Embryonic facial prominence (tissue), 1 donor: ENCODE measurements at regions not wholly inside any gene's neighbourhood (a gene's known extent, or its start where the extent isn't known, plus 50 kb on each side); places are given as distances from the start of the nearest gene placed in this dataset.

Experiments used
- DNase-seq: peaks from one replicate; pipeline ENCODE4 v3.0.0-alpha.2; 2016; ENCODE audit errors: extremely low spot score

DNA sequence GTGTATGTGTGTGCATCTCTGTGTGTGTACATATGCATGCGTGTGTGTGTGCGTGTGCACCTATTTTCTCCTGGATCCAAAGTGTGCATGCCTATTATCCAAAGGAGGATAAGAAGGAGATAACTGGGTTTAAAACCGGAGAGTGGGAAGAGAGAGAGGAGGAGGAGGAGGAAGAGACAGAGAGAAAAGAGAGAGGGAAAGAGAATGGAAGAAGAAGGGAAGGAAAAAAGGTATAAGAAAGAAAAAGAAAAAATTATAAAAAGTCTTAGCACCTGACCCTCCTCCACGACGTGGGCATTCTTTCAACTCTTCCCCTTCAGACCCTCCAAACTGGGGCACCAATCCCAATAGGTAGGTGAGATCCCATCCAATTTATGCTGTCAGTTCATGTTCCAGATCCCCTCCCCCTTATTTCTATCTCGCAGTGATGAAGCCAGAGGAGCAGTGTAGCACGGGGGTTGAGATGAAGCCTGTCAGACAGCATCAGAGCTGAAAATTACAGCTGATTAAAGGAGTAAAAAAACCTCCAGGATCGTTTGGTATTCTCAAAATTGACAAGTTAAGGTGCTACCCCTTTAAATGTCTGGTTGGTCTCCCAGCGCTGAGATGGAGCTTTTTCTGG, 386.7 kb upstream of the ATP5MC3 start:
- DNase-seq = no peak

DNA sequence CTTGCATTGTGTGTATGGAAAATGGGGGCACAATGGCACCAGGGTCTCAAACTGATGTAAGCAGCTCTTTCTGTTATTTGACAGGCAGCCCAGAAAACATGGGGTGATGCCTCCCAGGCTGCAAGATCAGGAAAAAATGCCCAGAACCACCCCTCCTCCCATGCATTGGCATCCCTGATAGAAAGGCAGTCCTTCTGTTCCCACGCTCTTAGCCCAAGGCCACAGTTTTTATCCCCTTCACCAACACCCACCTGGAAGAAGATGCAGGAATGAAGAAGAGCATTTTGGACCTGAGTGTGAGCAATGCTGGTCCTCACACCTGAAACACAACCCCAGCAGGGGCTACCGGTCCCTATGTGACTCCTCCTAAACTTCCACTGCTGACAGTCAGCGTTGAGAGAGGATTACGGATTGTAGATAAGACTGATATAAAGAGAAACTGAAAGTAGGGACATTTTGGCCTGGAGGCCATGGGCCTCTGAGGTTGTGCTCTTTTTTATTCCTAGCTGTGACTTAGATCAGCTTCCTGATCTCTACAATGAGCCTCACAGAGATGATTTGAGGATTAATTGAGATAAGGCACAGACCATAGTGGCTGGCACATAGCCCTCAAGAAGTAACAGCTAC, 386.0 kb upstream of the ATP5MC3 start:
- no peak for DNase-seq

DNA sequence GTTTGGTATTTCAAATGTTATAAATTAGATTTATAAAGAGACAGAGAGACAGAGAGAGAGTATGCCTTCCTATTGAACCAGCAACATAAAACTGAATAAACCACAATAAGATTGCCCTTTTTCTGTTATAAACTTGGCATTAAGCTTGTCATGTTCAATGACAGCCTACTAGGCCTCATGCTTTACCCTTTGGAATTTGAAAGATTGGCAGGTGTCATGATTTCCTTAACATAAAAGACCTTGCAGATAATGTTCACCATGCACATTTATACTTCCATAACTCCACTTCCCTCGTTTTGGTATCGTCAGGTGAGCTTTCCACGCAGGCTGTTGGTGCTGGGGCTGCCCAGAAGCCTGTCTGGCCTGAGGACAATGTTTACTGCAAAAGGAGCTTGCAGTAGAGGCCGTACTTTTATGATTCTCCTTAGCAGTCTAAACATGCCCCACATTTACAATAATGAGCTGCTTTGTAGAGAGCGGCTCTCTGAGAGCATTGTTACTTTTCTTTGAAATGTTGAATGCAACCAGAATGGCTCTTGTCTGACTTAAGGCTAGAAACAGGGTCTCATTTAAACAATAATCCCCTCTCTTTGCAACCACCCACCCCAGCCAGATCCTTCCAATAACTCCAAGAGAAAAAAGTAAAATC, 379.1 kb upstream of the ATP5MC3 start:
- DNase-seq = no peak

DNA sequence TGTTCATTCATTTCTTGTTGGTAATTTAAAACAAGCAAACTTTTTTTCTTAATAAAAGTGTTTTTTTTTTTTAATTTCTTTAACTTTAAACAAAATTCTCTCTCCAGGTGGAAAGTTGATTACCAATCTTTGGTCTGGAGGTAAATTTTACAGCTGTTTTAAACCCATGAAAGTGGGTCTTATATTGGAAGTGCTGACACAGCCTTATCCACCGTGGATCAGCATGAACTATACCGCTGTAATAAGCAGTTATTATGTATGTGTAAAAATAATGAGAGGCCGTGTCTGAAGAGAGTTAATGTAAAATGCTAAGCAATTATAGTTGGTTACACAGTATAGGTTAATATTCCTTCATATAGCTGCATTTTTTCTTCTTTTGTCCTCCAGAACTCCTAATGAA, 378.1 kb upstream of the ATP5MC3 start:
- DNase-seq = no peak

DNA sequence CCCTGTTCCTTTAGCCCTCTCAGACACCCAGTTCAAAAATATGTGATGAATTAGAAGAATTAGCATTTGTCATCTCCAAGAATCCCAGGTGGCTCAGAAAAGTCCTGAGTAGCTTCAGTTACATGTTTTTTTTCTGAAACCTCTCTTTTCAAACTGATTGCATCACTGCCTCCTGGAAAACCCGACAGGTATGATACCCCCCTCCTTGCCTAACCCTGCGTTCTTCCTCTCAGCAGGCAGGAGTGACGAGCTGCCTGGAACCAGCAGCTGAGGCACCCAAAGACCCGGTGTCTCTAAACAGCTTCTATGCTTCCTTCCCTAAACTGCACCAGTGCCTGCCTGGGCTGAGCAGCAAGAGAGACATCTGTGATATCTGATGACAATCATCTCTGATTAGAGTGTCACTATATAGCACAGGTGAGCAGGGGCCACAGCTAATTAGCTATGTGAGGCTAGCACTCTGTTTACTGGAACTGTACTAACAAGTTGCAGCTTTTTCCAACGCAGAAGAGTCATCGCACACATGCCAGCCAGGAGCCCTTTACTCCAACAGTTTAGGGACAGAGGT, 376.4 kb upstream of the ATP5MC3 start:
- DNase-seq = no peak

DNA sequence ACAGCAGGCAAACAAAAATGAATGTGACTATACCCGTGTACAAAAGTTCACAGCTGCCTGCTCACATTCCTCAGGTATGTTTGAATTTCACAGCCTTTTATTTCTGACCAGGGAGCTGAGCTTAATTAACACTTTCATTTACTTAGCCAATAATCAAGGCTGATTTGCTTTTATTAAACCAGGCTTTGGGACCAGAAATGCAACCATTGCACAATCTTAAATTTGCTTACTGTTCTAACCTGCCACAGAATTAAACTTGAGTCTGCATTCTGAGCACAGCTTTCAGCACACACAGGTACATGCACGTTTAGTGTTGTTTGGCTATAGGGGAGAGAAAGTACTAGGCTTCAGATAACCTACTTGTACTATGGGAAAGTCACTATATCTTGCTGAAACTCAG, 372.4 kb upstream of the ATP5MC3 start:
- no peak for DNase-seq

DNA sequence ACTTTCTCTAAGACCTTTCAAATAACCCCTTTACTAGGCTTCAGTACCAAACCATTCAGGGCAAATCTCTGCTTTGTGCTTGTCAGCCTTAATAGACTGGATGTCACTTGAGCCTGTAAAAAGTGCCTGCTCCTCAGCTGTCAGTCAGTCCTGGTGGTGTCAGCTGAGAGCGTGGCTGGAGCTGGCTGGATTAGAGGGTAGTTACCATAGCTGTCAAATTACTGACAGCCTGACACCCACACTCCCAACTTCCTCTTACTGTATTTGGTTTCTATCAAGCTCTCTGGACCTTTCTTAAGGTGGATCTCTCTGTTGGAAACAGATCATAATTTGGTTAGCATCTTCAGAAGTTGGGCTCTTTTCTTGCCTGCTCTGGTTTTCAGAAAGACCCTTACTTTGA, 371.4 kb upstream of the ATP5MC3 start:
- DNase-seq = no peak

DNA sequence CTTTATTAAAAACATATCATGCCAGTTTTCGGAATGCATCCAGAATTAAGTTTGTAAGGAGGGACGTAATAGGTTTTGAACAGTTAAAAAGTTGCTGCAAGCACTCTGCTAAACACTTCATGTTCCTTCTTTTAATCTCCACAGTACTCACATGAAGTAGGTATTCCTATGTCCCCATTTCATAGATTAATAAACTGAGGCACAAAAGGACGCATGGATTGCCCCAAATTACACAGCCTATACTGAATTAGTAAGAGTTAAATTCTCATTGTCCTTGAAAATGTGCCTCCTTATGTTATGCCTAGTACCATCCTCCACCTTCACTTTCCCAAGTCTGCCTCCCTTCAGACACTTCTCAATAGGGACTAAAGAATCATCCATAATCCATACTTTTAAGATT, 358.9 kb upstream of the ATP5MC3 start:
- DNase-seq = no peak

DNA sequence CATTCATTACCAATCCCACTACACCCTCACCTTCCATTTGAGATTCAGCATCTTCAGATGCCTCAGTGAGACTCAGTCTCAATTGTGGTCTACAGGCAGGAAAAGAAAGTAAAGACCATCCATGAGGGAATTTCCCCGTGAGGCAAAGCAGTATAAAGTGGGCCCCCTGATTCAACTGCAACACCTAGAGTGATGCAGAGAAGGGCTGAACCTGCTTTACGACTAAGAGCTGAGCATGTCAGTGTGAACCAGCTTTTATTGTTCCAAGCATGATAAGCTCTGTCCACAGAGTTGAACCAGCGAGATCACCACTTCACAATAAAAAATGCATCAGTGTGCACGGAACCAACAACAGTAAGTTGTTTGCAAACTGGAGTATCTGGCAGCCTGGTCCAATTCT, 357.6 kb upstream of the ATP5MC3 start:
- DNase-seq = no peak

DNA sequence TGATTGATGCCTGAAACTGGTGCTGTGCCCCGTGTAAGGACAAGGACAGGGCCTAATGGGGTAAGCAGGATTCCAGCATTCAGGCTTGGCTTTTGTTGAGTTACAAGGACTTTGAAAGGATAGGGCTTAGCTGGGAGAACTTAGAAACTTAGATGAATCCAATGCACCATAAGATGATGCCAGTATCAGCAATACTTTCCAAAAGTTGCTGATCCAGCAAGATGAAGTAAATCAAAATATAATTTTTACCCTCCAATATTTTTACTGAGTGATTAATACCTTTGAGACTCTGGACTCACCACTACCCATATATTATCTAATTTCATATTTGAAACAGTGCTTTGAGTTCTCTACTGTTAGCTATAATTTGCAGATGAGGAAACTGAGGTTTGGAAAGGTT, 354.5 kb upstream of the ATP5MC3 start:
- no peak for DNase-seq

DNA sequence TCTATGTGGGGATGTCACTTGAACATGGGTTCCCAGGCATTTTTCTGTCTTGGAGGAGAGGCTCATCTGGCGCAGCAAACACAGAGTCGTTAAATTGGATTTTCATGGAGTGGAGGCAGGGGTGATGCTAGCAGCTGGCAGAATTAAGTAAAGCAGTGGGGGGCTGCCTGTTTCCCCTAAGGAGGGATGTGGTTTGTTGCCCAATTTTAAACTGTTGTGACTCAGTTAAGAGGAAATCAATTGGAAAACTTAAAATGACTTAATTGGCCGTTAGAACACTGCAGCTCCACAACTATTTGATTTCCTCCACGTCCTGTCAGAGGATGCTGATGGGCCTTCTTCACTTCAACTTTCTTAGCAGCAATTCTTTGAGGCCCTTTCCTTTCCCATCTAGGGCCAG, 354.1 kb upstream of the ATP5MC3 start:
- no peak for DNase-seq

DNA sequence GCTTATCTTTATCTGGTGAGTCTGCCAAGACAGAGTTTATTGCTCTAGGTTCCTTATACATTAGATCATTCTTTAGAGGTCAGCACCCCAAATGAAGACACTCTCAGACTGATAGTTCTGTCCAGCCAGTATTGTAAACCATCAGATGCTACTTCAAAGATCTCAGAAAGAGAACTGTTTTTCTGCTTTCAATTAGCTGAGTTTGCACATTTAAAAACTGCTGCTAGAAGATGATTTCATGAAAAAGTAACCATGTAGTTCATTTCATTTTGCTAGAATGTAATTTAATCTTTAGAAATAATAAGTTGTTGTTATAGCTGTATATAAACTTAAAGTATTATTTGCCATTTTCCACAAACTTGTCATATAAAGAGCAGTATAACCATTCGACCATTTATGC, 344.5 kb upstream of the ATP5MC3 start:
- DNase-seq = no peak

DNA sequence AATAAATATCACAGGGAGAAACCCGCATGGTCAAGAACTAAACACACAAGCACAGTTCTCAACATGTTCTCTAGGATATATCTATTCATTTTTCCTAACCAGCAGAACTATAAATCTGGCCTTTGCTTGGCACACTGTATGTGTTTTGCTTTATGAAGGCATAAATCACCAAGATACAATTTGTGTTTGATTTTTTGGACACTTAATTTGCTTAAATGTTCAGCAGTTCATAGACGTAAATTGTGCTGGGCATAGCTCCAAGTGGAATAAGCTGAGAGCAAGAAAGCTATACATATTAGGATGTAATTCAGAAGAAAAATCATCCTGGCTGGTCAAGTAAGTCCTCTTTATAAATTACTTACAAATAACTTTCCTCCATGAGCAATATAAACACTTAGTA, 341.5 kb upstream of the ATP5MC3 start:
- no peak for DNase-seq

DNA sequence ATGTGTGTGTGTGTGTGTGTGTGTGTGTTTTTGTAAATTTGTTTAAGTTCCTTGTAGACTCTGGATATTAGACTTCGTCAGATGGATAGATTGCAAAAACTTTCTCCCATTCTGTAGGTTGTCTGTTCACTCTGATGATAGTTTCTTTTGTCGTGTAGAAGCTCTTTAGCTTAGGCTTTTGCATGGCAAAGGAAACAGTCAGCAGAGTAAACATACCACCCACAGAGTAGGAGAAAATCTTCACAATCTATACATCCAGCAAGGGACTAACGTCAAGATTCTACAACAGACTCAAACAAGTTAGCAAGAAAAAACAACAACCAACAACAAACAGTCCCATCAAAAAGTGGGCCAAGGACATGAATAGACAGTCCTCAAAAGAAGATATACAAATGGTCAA, 336.7 kb upstream of the ATP5MC3 start:
- DNase-seq = no peak

DNA sequence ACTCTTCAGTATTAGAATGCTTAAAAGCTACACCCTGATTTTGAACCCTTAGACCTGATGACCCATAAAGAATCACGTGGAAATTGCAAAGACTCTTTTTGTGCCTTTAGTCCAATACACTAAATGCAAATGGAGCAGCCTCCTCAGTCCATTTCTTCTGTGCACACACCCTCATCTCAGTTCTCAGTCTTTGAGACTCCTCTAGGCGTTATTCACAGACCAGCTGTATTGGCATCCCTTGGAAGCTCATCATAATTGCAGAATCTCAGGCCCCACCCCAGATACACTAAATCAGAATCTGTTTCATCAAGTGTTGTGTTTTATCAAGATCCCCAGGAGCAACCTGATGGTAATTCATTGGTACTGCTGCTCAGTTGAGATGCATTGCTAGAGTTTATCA, 335.0 kb upstream of the ATP5MC3 start:
- no peak for DNase-seq

DNA sequence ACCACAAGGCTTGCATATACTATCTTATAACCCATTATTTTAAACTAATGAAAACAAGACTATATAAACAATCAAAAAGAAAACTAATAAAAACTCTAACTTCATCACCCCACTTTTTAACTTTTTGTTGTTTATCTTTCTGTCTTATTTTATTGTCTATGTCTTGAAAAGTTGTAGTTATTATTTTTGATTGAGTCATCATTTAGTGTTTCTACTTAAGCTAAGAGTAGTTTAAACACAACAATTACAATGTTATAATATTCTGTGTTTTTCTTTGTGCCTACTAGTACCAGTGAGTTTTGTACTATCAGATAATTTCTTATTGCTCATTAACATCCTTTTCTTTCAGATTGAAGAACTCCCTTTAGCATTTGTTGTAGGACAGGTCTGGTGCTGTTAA, 318.7 kb upstream of the ATP5MC3 start:
- DNase-seq = no peak

DNA sequence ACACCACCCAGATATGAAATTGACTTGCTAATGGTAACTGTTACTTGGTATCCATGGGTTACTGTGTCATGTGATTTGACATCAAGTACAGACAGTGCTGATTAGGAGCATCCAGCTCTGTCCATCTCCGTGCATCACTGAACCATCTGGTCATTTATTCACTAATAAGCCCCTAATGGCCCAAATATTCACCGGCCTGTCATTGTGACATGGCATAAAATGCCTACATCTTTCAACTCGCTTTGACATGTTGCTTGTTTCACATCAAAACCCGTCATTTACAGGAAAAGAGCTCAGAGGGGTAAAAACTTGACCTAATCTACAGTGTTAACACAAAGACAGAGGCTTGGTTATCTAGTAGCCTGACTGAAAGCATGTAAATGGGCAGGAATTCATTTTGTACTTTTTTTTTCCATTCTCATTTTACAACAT, 308.9 kb upstream of the ATP5MC3 start:
- DNase-seq = no peak

DNA sequence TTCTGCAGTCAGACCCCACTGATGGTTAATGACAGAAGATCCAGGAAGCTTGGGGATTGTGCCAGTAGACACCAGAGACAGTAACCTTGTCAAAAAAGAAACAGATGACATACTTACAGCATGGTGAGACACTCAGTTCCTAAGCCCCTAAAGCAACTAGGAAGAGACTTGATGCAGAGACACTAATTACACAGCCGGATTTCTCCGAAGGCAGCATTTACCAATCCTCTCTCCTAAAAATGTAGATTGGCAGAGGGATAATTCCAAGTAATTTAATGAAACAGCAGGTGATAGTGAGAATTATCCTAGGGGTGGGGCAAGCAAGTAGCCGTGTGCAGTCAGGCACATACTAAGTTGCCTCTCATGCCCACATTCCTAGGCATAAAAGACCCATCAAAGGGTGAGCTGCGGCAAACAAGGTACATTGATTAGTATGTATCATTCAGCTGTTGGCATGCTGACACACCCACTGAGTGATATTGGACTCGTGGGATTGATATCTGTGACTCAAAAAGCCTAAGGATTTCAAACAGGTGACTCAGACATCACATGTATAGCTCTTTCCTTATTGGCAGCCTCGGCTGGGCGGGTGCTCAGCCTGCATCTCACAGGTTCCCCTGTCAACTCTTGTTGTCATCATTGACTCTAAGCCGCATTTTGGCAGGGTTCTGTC, 296.7 kb upstream of the ATP5MC3 start:
- no peak for DNase-seq

DNA sequence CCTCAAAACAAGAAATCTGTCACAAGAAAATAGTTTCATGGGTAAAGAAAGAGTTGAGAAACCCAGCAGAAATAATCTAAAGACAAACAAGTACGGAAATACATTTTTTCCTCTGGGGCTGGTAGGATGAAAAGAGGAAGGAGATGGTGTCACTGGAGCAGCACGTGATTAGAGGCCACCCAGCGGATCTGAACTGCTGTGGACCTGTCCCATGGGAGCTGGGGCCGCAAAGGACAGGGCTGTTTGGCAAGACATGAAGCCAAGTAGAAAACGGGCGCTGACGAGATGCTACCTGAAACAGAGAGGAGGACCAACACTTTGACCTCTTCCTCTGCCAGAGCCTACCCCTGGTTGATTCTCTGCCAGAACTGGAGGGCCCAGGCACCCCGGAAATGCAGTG, 295.4 kb upstream of the ATP5MC3 start:
- no peak for DNase-seq

DNA sequence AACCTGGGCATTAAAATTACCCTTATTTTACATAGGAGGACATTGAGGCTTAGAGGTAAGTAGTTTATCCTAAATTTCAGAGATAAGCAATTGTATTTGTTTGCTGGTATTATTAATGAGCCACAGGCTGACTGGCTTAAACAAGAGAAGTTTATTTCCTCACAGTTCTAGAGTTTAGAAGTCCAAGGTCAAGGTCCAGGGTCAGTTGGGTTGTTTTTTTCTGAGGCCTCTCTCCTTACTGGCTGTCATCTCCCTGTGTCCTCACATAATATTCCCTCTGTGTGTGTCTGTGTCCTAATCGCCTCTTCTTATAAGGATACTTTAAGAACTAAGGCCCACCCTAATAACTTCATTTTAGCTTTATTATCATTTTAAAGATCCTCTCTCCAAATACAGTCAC, 294.9 kb upstream of the ATP5MC3 start:
- no peak for DNase-seq

DNA sequence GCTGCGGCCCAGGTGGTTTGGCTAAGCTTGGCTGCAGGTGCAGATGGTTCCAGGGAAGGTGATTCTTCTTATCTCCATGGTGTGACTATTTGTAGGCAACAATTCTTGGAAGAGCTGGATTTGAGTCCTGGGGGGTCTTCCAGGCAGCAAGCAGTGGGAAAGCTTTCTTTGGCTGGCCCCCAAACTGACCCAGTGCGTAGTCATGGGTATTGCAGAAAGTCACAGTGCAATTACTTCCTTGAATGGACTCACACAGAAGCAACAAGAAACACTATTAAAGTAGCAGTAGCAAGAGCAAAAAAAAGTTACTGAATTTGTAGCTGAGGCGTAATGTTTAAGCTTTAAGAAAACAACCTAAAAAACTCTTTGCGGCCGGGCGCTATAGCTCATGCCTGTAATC, 293.6 kb upstream of the ATP5MC3 start:
- DNase-seq = no peak

DNA sequence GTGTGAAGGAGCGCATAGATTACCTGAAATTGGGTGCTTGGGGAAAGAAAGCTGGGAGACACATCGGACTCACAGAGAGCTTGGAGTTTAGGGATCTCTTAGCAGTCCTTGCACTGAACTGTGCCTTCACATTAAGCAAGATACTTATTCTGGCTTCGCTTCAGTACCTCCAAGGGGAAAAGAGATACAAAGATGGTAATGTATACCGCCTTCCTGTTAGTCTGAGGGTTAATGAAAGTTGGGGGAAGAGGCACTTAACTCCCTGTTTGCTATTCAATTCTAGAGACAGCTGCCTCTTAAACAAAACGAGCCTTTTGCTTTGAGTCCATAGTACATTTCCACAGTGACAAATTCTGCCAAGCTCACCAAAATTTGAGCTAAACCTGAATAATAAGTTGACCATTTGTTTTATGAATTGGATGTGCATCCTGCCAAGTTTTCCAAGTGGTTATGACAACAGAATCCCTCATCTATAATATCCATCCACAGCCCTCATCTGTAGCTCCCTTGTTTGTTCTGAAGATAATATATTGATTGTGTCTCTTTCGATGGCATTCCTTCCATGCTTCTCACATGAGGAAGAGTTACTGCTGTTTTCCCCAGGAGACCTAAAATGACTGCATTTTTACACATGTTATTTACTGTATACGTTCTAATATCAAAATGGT, 287.1 kb upstream of the ATP5MC3 start:
- no peak for DNase-seq
